Calu3 (cell line): ENCODE measurements at regions not wholly inside any gene's neighbourhood (a gene's known extent, or its start where the extent isn't known, plus 50 kb on each side); places are given as distances from the start of the nearest gene placed in this dataset.
"Not testable (repeated sequence)": the region's sequence is repeated elsewhere in the genome, so short reads cannot be mapped to it uniquely, and the experiment has no call there.

ENCODE experiments used
- BruUV-seq: library from RNA; stranded (reverse); fragments of 400-500 nt; replicated peaks from 2 replicates; lab custom pipeline; 2021; lab: Mats Ljungman, UMichigan
- CTCF ChIA-PET: fragments of 300-600 bp; sonication (Branson Sonifier 250); formaldehyde crosslinking; loops from one replicate; lab custom pipeline; 2022; ENCODE audit warnings: antibody characterized with exemption; lab: Charles Lee
- DNase-seq: peaks from one replicate; pipeline ENCODE4 v3.0.0; 2022
- H3K27ac Mint-ChIP-seq: one replicate; pipeline ENCODE4 v1.8.0; 2022; ENCODE audit warnings: mixed read lengths; ENCODE audit not compliant: unreplicated experiment
- H3K27me3 Mint-ChIP-seq: one replicate; pipeline ENCODE4 v1.8.0; 2022; ENCODE audit warnings: mixed read lengths; ENCODE audit not compliant: unreplicated experiment
- H3K36me3 Mint-ChIP-seq: one replicate; pipeline ENCODE4 v1.8.0; 2022; ENCODE audit warnings: mild to moderate bottlenecking, moderate library complexity, mixed read lengths; ENCODE audit not compliant: insufficient read depth, unreplicated experiment
- H3K4me1 Mint-ChIP-seq: one replicate; pipeline ENCODE4 v1.8.0; 2022; ENCODE audit warnings: mild to moderate bottlenecking, low read depth, mixed read lengths; ENCODE audit not compliant: unreplicated experiment
- H3K4me3 Mint-ChIP-seq: one replicate; pipeline ENCODE4 v1.8.0; 2022; ENCODE audit warnings: mild to moderate bottlenecking, low read depth, moderate library complexity, mixed read lengths; ENCODE audit not compliant: unreplicated experiment
- H3K9me3 Mint-ChIP-seq: one replicate; pipeline ENCODE4 v1.8.0; 2022; ENCODE audit warnings: low read depth, mixed read lengths; ENCODE audit not compliant: unreplicated experiment
- CTCF ChIP-seq: fragments of 200-600 bp; IDR thresholded peaks from one replicate; pipeline ENCODE4 v1.8.0; 2022; ENCODE audit warnings: antibody characterized with exemption; ENCODE audit not compliant: unreplicated experiment
- intact Hi-C: fragments of 100-400 bp; cut with micrococcal nuclease; formaldehyde crosslinking; loops from one replicate; pipeline ENCODE4 v1.10.0; 2022; ENCODE audit not compliant: unreplicated experiment

DNA sequence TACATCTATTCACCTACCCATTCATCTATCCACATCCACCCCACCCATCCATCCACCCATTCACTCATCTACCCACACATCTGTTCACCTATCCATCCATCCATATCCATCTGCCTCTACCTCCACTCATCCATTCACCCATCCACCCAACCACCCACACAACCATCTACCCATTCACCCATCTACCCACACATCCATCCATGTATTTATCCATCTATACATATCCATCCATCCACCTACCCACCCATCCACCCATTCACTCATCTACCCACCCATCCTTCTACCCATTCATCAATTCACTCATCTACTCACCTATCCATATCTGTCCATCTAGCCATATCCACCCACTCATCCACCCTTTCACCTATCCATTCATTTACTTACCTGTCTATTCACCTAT, 187.6 kb downstream of the ASB1 start:
- intact Hi-C loops, result no loop called here
- H3K4me3 Mint-ChIP-seq, result no peak overlapping the region
- CTCF ChIA-PET, result interaction anchor here (0.6 kb wide), 1 partner anchor 97 kb away, joined by 5 read pairs; no protein-coding TSS in a partner anchor
- BruUV-seq, result no TSS peak
- H3K4me1 Mint-ChIP-seq, result no peaks in the 10 kb centered on the region
- peaks cover 5% of the 10 kb centered on the region for H3K9me3 Mint-ChIP-seq
- no peak overlapping the region for H3K27ac Mint-ChIP-seq
- no peak for DNase-seq
- no peak for TF ChIP-seq CTCF
- peaks cover 22% of the 10 kb centered on the region for H3K27me3 Mint-ChIP-seq
- H3K36me3 Mint-ChIP-seq, result no peaks in the 10 kb centered on the region

GRCh38 chr2:238615187-238615586, 188.5 kb downstream of the ASB1 start:
- DNase-seq, result no peak
- BruUV-seq, result no TSS peak
- CTCF ChIA-PET, result no interaction called here
- intact Hi-C loops, result loop anchor here (5.0 kb wide), 1 partner anchor 248 kb away; no protein-coding TSS in a partner anchor
- no peak overlapping the region for H3K27ac Mint-ChIP-seq
- no peaks in the 10 kb centered on the region for H3K4me1 Mint-ChIP-seq
- no peak overlapping the region for H3K4me3 Mint-ChIP-seq
- TF ChIP-seq CTCF, result no peak
- H3K27me3 Mint-ChIP-seq, result peaks cover 18% of the 10 kb centered on the region
- H3K9me3 Mint-ChIP-seq, result peaks cover 7% of the 10 kb centered on the region
- H3K36me3 Mint-ChIP-seq, result no peaks in the 10 kb centered on the region

- Mint-ChIP-seq H3K27me3 (peaks cover 18% of the 10 kb centered on the region), H3K4me3 (no peak overlapping the region), H3K36me3 (no peaks in the 10 kb centered on the region), H3K27ac (no peak overlapping the region), H3K4me1 (no peaks in the 10 kb centered on the region), H3K9me3 (peaks cover 7% of the 10 kb centered on the region)
- no TSS peak for BruUV-seq
- intact Hi-C loops, result loop anchor here (5.0 kb wide), 1 partner anchor 249 kb away; no protein-coding TSS in a partner anchor
- CTCF ChIA-PET, result no interaction called here
- DNase-seq, result no peak
- TF ChIP-seq CTCF, result no peak
Measured at GRCh38 chr2:238616681-238617080, 190.0 kb downstream of the ASB1 start.

DNA sequence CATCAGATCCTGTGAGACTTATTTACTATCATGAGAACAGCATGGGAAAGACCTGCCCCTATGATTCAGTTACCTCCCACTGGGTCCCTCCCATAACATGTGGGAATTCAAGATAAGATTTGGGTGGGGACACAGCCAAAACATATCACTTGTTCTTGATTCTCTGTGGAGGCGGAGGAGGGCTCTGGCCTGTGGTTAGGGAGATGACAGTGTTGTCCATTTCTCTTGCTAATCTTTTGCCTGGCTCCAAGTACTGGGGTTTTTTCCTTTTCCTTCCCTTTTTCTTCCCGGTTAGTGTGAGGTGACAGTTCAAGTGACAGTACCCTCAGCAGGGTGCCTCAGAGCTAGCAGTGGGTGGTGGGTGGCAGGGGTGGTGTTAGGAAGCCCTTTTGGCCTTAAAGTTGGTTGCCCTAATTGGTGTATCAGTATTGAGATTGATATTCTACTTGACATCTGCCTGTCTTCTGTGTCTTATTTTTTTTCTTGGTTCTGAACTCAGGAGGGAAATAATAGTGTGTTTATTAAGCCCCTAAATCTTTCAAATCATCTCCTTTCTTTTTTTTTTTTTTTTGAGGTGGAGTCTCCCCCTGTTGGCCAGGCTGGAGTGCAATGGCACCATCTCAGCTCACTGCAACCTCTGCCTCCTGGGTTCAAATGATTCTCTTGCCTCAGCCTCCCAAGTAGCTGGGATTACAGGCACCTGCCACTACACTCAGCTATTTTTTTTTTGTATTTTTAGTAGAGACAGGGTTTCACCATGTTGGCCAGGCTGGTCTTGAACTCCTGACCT, 192.0 kb downstream of the ASB1 start:
- H3K4me1 Mint-ChIP-seq, H3K27ac Mint-ChIP-seq, BruUV-seq, H3K36me3 Mint-ChIP-seq, H3K9me3 Mint-ChIP-seq, H3K4me3 Mint-ChIP-seq, DNase-seq: not testable (repeated sequence)
- peak; percentile 37 for TF ChIP-seq CTCF
- CTCF ChIA-PET, result interaction anchor here (0.6 kb wide), 1 partner anchor 252 kb away, joined by 5 read pairs; no protein-coding TSS in a partner anchor
- H3K27me3 Mint-ChIP-seq, result peaks cover 16% of the 10 kb centered on the region
- intact Hi-C loops, result loop anchor here (5.0 kb wide), 1 partner anchor 251 kb away; no protein-coding TSS in a partner anchor
